DMS79 treated with DMSO at 0.1 percent for 48 hours (cell line): ENCODE measurements at regions not wholly inside any gene's neighbourhood (a gene's known extent, or its start where the extent isn't known, plus 50 kb on each side); places are given as distances from the start of the nearest gene placed in this dataset.
"Not testable (repeated sequence)": the region's sequence is repeated elsewhere in the genome, so short reads cannot be mapped to it uniquely, and the experiment has no call there.

Experiments
- DNase-seq: peaks from one replicate; lab custom pipeline; 2025; lab: John Stamatoyannopoulos, UW

DNA sequence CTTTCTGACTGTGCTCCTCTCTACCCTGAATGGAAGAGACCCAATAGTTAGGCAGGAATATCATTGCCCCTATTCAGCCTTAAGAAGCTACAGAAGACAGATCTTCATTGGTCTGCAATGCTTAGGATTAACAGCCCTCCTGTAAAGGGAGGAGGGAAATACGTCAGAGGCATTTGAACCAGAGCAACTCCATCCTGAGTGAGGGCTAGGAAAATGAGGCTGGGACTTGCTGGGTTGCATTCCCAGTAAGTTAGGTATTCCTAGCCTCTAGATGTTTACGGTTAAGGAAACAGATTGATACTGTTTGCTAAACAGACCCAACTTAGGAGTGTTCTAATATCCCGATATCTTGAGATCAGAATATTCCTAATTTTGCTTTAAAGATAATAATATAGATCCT is 63.5 kb downstream of the PCDH18 start:
- DNase-seq = no peak

DNA sequence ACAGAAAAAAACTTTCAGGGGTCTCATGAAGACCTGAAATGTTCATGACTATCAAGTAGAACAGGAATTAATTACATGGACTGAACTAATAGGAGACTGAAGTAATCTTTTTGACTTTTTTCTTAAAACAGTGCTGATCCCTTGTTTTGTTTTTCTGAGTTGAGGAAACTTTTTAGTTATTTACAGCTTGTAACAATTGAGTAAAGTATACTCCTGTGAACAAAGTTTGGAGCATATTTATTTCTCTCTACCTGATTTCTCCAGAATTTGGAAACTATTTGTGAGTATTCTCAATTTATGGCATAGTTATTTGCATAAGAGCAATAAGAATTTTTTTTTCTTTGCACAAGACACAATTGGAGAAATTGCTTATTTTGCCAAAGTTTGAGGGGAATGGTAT is 64.8 kb downstream of the PCDH18 start:
- DNase-seq = no peak

DNA sequence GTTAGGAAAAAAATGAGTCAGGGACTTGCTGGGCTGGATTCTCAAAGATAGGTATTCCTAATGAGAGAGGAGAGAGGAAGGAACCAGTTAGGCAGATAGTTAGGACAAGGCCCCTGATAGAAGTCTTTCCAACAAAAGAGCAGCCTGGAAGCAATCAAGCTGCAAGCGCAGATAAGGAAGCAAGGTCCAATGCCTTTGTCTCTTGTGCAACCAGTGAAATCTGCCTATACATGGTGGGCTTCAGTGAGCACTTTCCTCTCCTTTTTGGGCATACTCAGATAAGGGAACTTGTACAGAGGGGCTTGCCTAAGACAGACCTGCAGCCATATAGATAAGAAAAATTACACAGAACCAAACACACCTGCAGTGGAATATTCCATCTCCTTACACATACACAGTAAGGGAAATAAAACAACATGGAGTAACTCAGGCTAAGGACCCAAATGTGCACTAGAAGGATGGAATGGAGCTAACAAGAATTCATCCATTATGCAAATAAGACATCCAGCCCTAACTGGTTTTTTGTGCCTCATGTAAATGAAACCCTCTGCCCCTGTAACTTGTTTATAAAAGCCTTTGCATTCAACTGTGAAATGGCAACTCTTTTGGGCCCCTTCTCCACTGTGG is 68.8 kb downstream of the PCDH18 start:
- DNase-seq = no peak

GRCh38 chr4:137455647-137456321 is 76.5 kb downstream of the PCDH18 start:
- DNase-seq = no peak

GRCh38 chr4:137454767-137455166 is 77.5 kb downstream of the PCDH18 start:
- DNase-seq = no peak

DNA sequence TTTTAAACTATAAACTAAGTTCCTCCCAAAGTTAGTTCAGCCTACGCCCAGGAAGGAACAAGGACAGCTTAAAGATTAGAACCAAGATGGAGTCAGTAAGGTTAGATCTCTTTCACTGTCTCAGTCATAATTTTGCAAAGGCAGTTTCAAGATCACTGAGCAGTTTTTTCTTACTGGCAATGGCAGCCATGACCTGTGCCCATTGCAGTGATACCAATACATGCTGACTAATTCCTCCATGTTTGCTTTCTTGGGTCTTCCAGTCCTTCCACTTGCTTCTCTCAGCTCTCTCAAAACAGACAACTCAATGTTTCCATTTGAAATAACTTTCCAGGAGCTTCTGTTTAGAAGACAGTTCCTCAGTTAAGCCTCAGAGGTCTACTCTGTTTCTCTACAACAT is 79.5 kb downstream of the PCDH18 start:
- DNase-seq = no peak

- no peak for DNase-seq
Observed at GRCh38 chr4:137451172-137451825, 81.0 kb downstream of the PCDH18 start.

DNA sequence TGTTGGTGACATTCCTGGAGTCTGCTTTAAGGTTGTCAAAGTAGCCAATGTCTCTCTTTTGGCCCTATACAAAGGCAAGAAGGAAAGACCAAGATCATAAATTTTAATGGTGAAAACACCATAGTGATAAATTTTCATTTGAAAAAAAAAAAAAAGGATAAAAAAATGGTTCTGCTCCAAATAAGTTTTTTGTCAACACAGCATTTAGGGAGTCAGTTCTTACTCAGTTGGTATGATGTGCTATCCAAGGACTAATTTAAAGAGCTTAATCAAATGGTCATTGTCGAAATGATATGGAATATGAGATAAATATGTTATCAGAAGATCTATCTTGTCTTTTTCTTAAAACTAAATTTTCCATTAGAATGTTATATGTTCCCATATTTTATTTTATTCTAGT is 83.9 kb downstream of the PCDH18 start:
- no peak for DNase-seq

DNA sequence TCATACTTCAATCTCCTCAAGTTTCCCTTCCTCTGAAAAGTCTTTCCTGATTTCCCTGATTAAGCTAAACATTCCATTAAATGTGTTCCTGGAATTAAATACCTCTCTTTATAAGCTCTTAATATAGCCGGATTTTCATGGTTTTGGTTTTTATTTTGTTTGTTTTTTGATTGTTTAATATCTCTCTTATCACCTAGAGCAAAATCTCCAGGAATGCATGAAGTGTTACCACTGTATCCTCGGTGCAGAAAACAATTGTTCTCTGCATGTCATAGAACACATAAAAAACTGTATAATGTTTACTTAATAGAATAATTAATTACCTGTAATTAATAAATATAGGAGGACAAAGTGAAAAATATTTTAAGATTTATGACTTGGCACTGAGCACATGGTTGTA is 86.2 kb downstream of the PCDH18 start:
- no peak for DNase-seq

DNA sequence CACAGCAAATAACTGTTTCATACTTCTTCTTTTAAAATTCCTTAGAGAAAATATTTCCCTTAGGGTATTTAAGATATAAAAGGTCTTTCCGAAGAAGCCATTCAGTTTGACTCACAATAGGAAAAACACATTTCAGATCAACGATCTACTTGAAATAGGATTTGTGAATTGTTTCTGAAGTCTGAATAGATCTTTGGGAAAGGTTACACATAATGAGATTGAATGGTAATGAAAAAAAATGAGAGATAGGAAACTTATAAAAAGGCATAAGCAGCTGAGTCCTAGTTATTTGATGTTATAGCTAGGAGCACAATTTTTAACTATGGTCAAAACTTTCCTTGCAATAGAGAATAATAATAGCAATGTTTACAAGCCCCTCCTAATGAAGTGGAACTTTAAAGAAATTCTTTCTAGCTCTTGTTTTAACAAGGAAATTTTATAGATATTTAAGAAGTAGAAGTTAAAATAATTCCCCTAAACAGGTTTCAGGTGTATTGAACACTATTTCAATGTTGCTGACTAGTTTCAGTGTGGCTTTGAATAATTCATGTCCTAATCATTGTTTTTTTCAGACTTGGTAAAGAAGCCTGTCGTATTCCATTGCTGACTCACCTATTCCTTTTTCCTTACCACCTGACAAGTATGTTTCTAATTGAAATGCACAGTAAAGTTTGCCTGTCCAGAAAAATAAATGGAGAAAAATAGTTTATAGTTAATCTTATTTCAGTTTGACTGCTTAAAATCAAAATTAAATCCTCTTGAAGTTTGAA is 89.1 kb downstream of the PCDH18 start:
- no peak for DNase-seq

DNA sequence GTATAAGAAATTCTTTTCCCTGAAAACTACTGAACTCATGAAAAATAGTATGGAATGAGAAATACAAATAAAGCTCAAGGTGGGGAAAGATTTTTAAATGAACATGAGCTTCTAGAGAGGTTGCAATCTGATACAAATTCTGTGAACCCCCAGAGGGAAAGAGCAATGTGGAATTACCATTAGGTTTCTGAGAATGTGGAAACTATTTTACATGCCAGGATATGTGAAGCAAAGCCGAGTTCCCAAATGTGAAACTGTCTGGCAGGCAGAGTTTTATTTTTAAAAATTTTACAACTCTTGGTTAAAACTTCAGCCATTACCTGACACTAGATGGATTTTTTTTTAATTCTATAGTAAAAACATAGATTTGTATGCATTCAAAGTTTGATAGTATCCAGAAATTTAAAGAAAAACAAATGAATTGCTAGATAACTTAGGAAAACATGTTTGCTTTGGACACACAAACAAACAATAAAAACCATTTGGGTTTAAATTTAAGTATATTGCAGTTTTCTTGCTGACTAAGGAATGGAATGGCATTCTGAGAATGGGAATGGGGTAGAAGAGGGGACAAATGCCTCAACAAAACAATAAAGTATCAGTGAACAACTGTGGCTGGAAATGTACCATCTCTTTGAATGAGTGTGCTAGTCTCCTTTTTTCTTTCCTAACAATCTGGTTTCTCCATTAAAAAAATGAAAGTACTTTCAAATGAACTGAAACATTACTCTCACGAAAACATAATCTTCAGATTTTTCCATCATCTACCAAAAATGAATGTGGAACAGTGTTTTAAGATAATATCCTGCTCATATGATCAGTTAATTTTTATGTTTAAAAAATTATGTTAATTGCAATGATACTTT is 99.6 kb downstream of the PCDH18 start:
- no peak for DNase-seq

DNA sequence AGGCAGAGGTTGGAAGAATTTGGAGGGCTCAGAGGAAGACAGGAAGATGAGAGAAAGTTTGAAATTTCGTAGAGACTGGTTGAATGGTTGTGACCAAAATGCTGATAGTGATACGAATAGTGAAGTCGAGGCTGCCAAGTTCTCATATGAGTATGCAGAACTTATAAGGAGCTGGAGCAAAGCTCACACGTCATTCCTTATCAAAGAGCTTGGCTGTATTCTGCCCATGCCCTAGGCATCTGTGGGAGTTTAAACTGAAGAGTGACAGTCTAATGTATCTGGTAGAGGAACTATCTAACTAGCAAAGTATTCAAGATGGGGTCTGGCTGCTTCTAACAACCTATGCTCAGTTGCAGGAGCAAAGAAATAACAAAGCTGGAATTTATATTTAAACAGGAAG is 102.1 kb downstream of the PCDH18 start:
- DNase-seq = no peak

- no peak for DNase-seq
Observed at GRCh38 chr4:137427411-137427810, 104.9 kb downstream of the PCDH18 start.

- DNase-seq = no peak
Observed at GRCh38 chr4:137425281-137425680, 107.0 kb downstream of the PCDH18 start.

DNA sequence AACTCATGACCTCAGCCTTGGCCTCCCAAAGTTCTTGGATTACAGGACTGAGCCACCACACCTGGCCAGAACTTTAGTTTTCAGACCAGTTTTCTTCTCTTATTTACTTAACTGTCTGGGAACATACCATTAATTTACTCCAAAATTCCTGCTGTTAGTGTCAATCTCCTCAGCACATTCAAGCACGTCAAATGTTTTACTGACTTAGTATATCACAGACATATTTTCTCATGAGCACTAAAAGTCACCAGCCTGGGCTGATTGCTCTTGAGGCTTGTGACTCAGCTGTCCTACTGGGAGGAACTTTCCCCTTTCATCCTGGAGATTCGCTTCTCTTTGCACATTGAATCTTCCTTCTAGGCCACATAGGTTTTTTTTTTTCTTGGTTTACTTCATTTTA is 109.6 kb downstream of the PCDH18 start:
- DNase-seq = no peak

- no peak for DNase-seq
Observed at GRCh38 chr4:137421796-137422195, 110.5 kb downstream of the PCDH18 start.

DNA sequence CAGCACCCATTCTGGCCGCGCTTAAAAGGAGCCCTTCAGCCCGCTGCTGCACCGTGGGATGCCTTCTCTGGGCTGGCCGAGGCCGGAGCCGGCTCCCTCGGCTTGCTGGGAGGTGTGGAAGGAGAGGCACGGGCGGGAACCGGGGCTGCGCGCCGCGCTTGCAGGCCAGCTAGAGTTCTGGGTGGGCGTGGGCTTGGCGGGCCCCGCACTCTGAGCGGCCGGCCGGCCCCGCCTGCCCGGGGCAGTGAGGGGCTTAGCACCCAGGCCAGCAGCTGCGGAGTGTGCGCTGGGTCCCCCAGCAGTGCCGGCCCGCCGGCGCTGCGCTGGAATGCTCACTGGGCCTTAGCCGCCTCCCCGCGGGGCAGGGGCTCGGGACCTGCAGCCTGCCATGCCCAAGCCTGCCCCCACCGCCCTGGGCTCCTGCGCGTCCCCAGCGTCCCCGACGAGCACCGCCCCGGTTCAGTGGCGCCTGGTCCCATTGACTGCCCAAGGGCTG is 111.3 kb downstream of the PCDH18 start:
- no peak for DNase-seq

- DNase-seq = no peak
Observed at GRCh38 chr4:137417676-137418075, 114.6 kb downstream of the PCDH18 start.

GRCh38 chr4:137414802-137415201 is 117.5 kb downstream of the PCDH18 start:
- DNase-seq = no peak

GRCh38 chr4:137408527-137409177 is 123.6 kb downstream of the PCDH18 start:
- no peak for DNase-seq

DNA sequence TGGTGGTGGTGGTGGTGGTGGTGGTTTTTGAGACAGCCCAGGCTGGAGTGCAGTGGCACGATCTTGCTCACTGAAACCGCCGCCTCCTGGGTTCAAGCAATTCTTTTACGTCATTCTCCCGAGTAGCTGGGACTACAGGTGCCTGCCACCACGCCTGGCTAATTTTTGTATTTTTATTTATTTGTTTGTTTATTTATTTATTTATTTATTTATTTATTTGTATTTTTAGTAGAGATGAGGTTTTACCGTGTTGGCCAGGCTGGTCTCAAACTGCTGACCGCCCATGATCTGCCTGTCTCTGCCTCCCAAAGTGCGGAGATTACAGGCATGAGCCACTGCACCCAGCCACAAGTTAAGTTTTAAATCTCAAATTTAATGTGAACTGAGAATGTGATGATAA is 126.5 kb downstream of the PCDH18 start:
- not testable (repeated sequence) for DNase-seq
